ENCODE measurements at regions not wholly inside any gene's neighbourhood (a gene's known extent, or its start where the extent isn't known, plus 50 kb on each side); places are given as distances from the start of the nearest gene placed in this dataset.
A peak's percentile ranks its signal among the peaks of the same experiment; 100 is the strongest.

- no peak for DNase-seq
These were observed 170.1 kb upstream of the HAAO start for GRCh38 chr2:42962508-42962953.

GRCh38 chr2:42961961-42962360 lies 169.6 kb upstream of the HAAO start:
- DNase-seq: no peak

GRCh38 chr2:42961385-42961811 lies 169.0 kb upstream of the HAAO start:
- peak in 21 of 56 donors; percentile 4 to 44 (median 19) for DNase-seq

- DNase-seq: no peak
These were observed 168.4 kb upstream of the HAAO start for GRCh38 chr2:42960842-42961180.

GRCh38 chr2:42960002-42960841 lies 167.8 kb upstream of the HAAO start:
- no peak for DNase-seq

- DNase-seq: no peak
These were observed 167.0 kb upstream of the HAAO start for GRCh38 chr2:42959234-42960001.

- no peak for DNase-seq
These were observed 166.4 kb upstream of the HAAO start for GRCh38 chr2:42958741-42959233.

- no peak for DNase-seq
These were observed 165.5 kb upstream of the HAAO start for GRCh38 chr2:42957861-42958301.

- DNase-seq: no peak
These were observed 164.9 kb upstream of the HAAO start for GRCh38 chr2:42957109-42957860.

GRCh38 chr2:42954227-42954962 lies 162.0 kb upstream of the HAAO start:
- no peak for DNase-seq

GRCh38 chr2:42953216-42953615 lies 160.8 kb upstream of the HAAO start:
- no peak for DNase-seq

- DNase-seq: peak in 7 of 56 donors; percentile 6 to 40 (median 18)
These were observed 159.0 kb upstream of the HAAO start for GRCh38 chr2:42951263-42951938.

GRCh38 chr2:42949125-42949524 lies 156.7 kb upstream of the HAAO start:
- no peak for DNase-seq

- DNase-seq: no peak
These were observed 155.6 kb upstream of the HAAO start for GRCh38 chr2:42947809-42948600.

- no peak for DNase-seq
These were observed 152.5 kb upstream of the HAAO start for GRCh38 chr2:42944779-42945415.

- no peak for DNase-seq
These were observed 150.7 kb upstream of the HAAO start for GRCh38 chr2:42942990-42943493.

- DNase-seq: no peak
These were observed 150.0 kb upstream of the HAAO start for GRCh38 chr2:42942214-42942989.

GRCh38 chr2:42941633-42942176 lies 149.3 kb upstream of the HAAO start:
- DNase-seq: no peak

Data from nucleus accumbens (tissue), 56 donors.